Endothelial cell of umbilical vein (primary cell): ENCODE measurements at regions not wholly inside any gene's neighbourhood (a gene's known extent, or its start where the extent isn't known, plus 50 kb on each side); places are given as distances from the start of the nearest gene placed in this dataset.

Experiments
- BruUV-seq: library from RNA; stranded (reverse); fragments of 400-500 nt; replicated peaks from 2 replicates; lab custom pipeline; 2021; lab: Mats Ljungman, UMichigan
- CTCF ChIA-PET: fragments of 300-600, 350-600 bp; sonication (Branson Sonifier 250); formaldehyde crosslinking; loops from one replicate; lab custom pipeline; 2021; ENCODE audit warnings: antibody characterized with exemption, inconsistent platforms; lab: Charles Lee
- POLR2A ChIA-PET: fragments of 300-600, 350-600 bp; sonication (Branson Sonifier 250); formaldehyde crosslinking; loops from one replicate; lab custom pipeline; 2021; ENCODE audit warnings: antibody characterized with exemption, inconsistent platforms; lab: Charles Lee
- DNase-seq: peaks from one replicate; pipeline ENCODE4 v3.0.0-alpha.2; 2011; ENCODE audit warnings: low read depth, low spot score
- FAIRE-seq: peaks from 2 replicates; lab custom pipeline; 2011; peaks lifted over from hg19 to GRCh38; lab: Jason Lieb, UNC
- H2AFZ ChIP-seq: 2 replicates; pipeline ENCODE4 v1.6.0; 2012; ENCODE audit warnings: low read depth, low read length, control low read depth, inconsistent platforms
- H3K27ac ChIP-seq: 2 replicates; pipeline ENCODE4 v1.5.1; 2011; ENCODE audit warnings: low read depth, mild to moderate bottlenecking, control low read depth, low read length, moderate library complexity; ENCODE audit not compliant: insufficient read depth
- H3K27me3 ChIP-seq, 2 experiments: 2 replicates each; pipeline versions ENCODE4 v1.6.0 to v1.6.1; 2011; ENCODE audit warnings: low read length in 2 of 2, mixed read lengths in 1 of 2; ENCODE audit not compliant: control insufficient read depth in 2 of 2, insufficient read depth in 2 of 2
- H3K36me3 ChIP-seq, 2 experiments: 2 replicates in 1 of 2; 3 replicates in 1 of 2; pipeline ENCODE4 v1.5.1; 2011; ENCODE audit warnings: low read length in 2 of 2, mild to moderate bottlenecking in 1 of 2, moderate library complexity in 1 of 2; ENCODE audit not compliant: control insufficient read depth in 2 of 2, insufficient read depth in 2 of 2; ENCODE audit errors: extremely low read depth in 1 of 2
- H3K4me1 ChIP-seq: 3 replicates; pipeline ENCODE4 v1.5.1; 2011; ENCODE audit warnings: mild to moderate bottlenecking, low read length; ENCODE audit not compliant: control insufficient read depth, insufficient read depth; ENCODE audit errors: extremely low read depth
- H3K4me2 ChIP-seq: 2 replicates; pipeline ENCODE4 v1.6.1; 2011; ENCODE audit warnings: low read length, control low read depth, mixed read lengths; ENCODE audit not compliant: insufficient read depth
- H3K4me3 ChIP-seq, 3 experiments: fragments of 200-600 bp in 1 of 3; sonication (generic), shearing (Covaris generic) in 1 of 3; replicated peaks in 1 of 3; 2 replicates each; pipeline ENCODE4 v1.5.1; 2011 to 2016; ENCODE audit warnings: control low read depth in 3 of 3, low read length in 3 of 3, mild to moderate bottlenecking in 2 of 3, inconsistent platforms in 1 of 3, low read depth in 1 of 3, moderate library complexity in 1 of 3; ENCODE audit not compliant: insufficient read depth in 1 of 3
- H3K79me2 ChIP-seq: 2 replicates; pipeline ENCODE4 v1.6.0; 2012; ENCODE audit warnings: low read length, inconsistent platforms; ENCODE audit not compliant: control insufficient read depth, insufficient read depth
- H3K9ac ChIP-seq: replicated peaks from 2 replicates; pipeline ENCODE3; 2011; ENCODE audit warnings: low read length, control low read depth; ENCODE audit not compliant: insufficient read depth; ENCODE audit errors: extremely low read depth
- H3K9me1 ChIP-seq: replicated peaks from 3 replicates; pipeline ENCODE4 v1.6.0; 2011; ENCODE audit warnings: mild to moderate bottlenecking, low read length; ENCODE audit not compliant: control insufficient read depth, insufficient read depth; ENCODE audit errors: extremely low read depth
- H3K9me3 ChIP-seq: replicated peaks from 2 replicates; pipeline ENCODE4 v1.5.1; 2012; ENCODE audit warnings: low read length, inconsistent platforms; ENCODE audit not compliant: control insufficient read depth, insufficient read depth
- H4K20me1 ChIP-seq: replicated peaks from 2 replicates; pipeline ENCODE3; 2011; ENCODE audit warnings: mild to moderate bottlenecking, low read length; ENCODE audit not compliant: control insufficient read depth, insufficient read depth; ENCODE audit errors: extremely low read depth
- EZH2 ChIP-seq: IDR thresholded peaks from 2 replicates; pipeline ENCODE4 v1.6.1; 2012; ENCODE audit warnings: borderline replicate concordance, low read depth, mild to moderate bottlenecking, moderate library complexity, low read length, inconsistent platforms; ENCODE audit not compliant: severe bottlenecking
- FOS ChIP-seq: IDR thresholded peaks from 2 replicates; pipeline ENCODE4 v1.6.1; 2011; ENCODE audit warnings: mild to moderate bottlenecking, low read length, moderate library complexity, borderline replicate concordance; ENCODE audit not compliant: insufficient read depth
- GATA2 ChIP-seq: IDR thresholded peaks from 2 replicates; pipeline ENCODE4 v1.7.0; 2011; ENCODE audit warnings: low read depth, mild to moderate bottlenecking, moderate library complexity, mixed read lengths, low read length; ENCODE audit not compliant: insufficient read length, insufficient read depth
- JUN ChIP-seq: IDR thresholded peaks from 2 replicates; pipeline ENCODE4 v1.6.1; 2011; ENCODE audit warnings: borderline replicate concordance, low read depth; ENCODE audit not compliant: insufficient read length, insufficient read depth
- MAX ChIP-seq: IDR thresholded peaks from 2 replicates; pipeline ENCODE4 v1.6.1; 2011; ENCODE audit not compliant: insufficient read depth, insufficient read length
- MYC ChIP-seq: IDR thresholded peaks from one replicate; pipeline ENCODE4 v1.6.1; 2011; ENCODE audit warnings: mild to moderate bottlenecking, low read depth, low read length
- POLR2A ChIP-seq: IDR thresholded peaks from 2 replicates; pipeline ENCODE4 v1.6.1; 2012; ENCODE audit warnings: low read depth, mild to moderate bottlenecking, control low read depth, low read length
- POLR2AphosphoS5 ChIP-seq: IDR thresholded peaks from 2 replicates; pipeline ENCODE4 v1.6.1; 2012; ENCODE audit warnings: low read depth, mild to moderate bottlenecking, control low read depth, low read length, moderate library complexity; ENCODE audit not compliant: insufficient read depth
- dilution Hi-C: fragments of 300-500 bp; cut with MboI; formaldehyde crosslinking; loops from one replicate; pipeline ENCODE4 v1.15.0; 2019; ENCODE audit warnings: low sequenced_read_pairs; ENCODE audit not compliant: extremely low pct_ligation_motif_present
- intact Hi-C: fragments of 100-400 bp; cut with micrococcal nuclease; formaldehyde crosslinking; loops from one replicate; pipeline ENCODE4 v1.10.0; 2022
- TF ChIP-seq, protein P1 (sequence below), 2 donors: IDR thresholded peaks; 1 replicate in 1 of 2; 2 replicates in 1 of 2; pipeline ENCODE4 v1.5.1; 2011; ENCODE audit warnings: low read length in 2 of 2, mild to moderate bottlenecking in 2 of 2, moderate library complexity in 2 of 2, control low read depth in 1 of 2, inconsistent platforms in 1 of 2, low read depth in 1 of 2; ENCODE audit not compliant: insufficient read depth in 1 of 2; ENCODE audit errors: extremely low read depth in 1 of 2

DNA sequence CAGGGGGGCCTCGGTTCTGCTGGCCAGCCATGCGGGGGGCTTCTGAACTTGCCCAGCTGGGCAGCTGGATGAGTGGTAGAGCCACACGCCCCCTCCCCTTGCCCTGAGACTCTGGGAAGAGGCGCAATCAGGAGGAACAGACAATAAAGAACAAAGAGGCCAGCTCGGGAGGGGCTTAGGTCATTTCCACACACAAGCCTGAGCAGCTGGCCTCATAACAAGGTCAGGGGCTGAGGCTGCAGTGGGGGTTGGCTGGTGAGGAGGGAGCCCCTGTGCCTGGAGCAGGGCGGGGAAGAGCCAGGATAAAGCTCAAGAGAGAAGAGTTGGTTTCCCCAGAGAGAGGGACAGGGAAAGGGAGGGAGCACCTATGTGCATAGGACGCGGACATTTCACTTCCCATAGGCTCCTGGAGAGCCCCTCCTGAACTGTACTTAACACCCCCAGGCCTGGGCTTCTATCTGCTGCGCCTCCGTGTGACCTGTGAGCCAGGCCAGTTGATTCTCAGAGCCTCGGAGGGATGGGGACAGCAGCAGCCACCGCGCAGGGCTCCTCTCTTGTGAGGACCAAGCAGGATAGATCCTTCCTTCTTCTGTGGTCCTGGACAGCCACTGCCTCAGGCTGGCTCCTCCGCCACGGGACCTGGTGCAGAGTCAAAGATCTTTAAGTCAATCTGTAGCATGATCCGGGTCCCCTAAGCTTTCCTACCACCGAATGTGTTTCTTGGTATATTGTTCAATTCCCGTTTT, 75.3 kb upstream of the GGTA1 start:
- H3K4me3 ChIP-seq, result no peak overlapping the region
- BruUV-seq, result no TSS peak
- no peak overlapping the region for H3K27ac ChIP-seq
- H3K36me3 ChIP-seq, result no peaks in the 10 kb centered on the region
- H3K4me1 ChIP-seq, result no peaks in the 10 kb centered on the region
- H3K9ac ChIP-seq, result no peak overlapping the region
- FAIRE-seq (no peak), DNase-seq (no peak)
- intact Hi-C loops (no loop called here), dilution Hi-C loops (no loop called here)
- H3K27me3 ChIP-seq, result no peaks in the 10 kb centered on the region
- no peaks in the 10 kb centered on the region for H3K9me3 ChIP-seq
- no peak overlapping the region for H2AFZ ChIP-seq
- H3K9me1 ChIP-seq, result no peaks in the 10 kb centered on the region
- no peaks in the 10 kb centered on the region for H4K20me1 ChIP-seq
- ChIA-PET CTCF (interaction anchor here (1.1 to 2.3 kb wide), 4 partner anchors 13 to 29 kb away, joined by 3 to 27 read pairs (median 12); no protein-coding TSS in a partner anchor), POLR2A (no interaction called here)
- no peaks in the 10 kb centered on the region for H3K79me2 ChIP-seq
- no peak overlapping the region for H3K4me2 ChIP-seq
- TF ChIP-seq JUN (no peak), GATA2 (no peak), EZH2 (no peak), MYC (no peak), POLR2A (no peak)

- no peaks in the 10 kb centered on the region for H3K9me3 ChIP-seq
These were observed 75.0 kb upstream of the DAB2IP start for GRCh38 chr9:121576281-121577075.

More at GRCh38 chr9:121576281-121577075, 75.0 kb upstream of the DAB2IP start:
- no TSS peak for BruUV-seq
- DNase-seq (no peak), FAIRE-seq (no peak)
- no peaks in the 10 kb centered on the region for H3K79me2 ChIP-seq
- intact Hi-C loops (no loop called here), dilution Hi-C loops (no loop called here)
- no peaks in the 10 kb centered on the region for H4K20me1 ChIP-seq
- H2AFZ ChIP-seq, result no peak overlapping the region
- ChIA-PET CTCF (interaction anchor here (0.9 to 2.3 kb wide), 4 partner anchors 26 to 31 kb away, joined by 3 to 10 read pairs (median 4); no protein-coding TSS in a partner anchor), POLR2A (no interaction called here)
- H3K36me3 ChIP-seq, result no peaks in the 10 kb centered on the region
- no peak overlapping the region for H3K4me3 ChIP-seq
- H3K27me3 ChIP-seq, result peaks cover 0 to 1% of the 10 kb centered on the region in 2 experiments
- H3K4me2 ChIP-seq, result no peak overlapping the region
- H3K9ac ChIP-seq, result no peak overlapping the region
- no peaks in the 10 kb centered on the region for H3K4me1 ChIP-seq
- H3K9me1 ChIP-seq, result no peaks in the 10 kb centered on the region
- TF ChIP-seq JUN (no peak), FOS (no peak), GATA2 (no peak), POLR2A (no peak), EZH2 (no peak), MYC (no peak), POLR2AphosphoS5 (no peak), MAX (no peak)
- TF ChIP-seq, protein P1, sequence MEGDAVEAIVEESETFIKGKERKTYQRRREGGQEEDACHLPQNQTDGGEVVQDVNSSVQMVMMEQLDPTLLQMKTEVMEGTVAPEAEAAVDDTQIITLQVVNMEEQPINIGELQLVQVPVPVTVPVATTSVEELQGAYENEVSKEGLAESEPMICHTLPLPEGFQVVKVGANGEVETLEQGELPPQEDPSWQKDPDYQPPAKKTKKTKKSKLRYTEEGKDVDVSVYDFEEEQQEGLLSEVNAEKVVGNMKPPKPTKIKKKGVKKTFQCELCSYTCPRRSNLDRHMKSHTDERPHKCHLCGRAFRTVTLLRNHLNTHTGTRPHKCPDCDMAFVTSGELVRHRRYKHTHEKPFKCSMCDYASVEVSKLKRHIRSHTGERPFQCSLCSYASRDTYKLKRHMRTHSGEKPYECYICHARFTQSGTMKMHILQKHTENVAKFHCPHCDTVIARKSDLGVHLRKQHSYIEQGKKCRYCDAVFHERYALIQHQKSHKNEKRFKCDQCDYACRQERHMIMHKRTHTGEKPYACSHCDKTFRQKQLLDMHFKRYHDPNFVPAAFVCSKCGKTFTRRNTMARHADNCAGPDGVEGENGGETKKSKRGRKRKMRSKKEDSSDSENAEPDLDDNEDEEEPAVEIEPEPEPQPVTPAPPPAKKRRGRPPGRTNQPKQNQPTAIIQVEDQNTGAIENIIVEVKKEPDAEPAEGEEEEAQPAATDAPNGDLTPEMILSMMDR (IDR thresholded peaks at IDR 0.05; ENCODE audit: extremely low read depth in 1 of 2, insufficient read depth in 1 of 2, low read depth in 1 of 2, low read length in 2 of 2), result no peak
- H3K27ac ChIP-seq, result no peak overlapping the region
